Karpas-422 (cell line): ENCODE measurements at regions not wholly inside any gene's neighbourhood (a gene's known extent, or its start where the extent isn't known, plus 50 kb on each side); places are given as distances from the start of the nearest gene placed in this dataset.
"Not testable (repeated sequence)": the region's sequence is repeated elsewhere in the genome, so short reads cannot be mapped to it uniquely, and the experiment has no call there.

Experiments used
- DNase-seq: peaks from one replicate; pipeline ENCODE4 v3.0.0-alpha.2; 2015
- H2AFZ ChIP-seq: fragments of 200-600 bp; sonication (generic); 2 replicates; pipeline ENCODE4 v1.6.1; 2014; ENCODE audit warnings: antibody characterized with exemption, low read length, mixed read lengths
- H3K27ac ChIP-seq: fragments of 200-600 bp; sonication (generic); 2 replicates; pipeline ENCODE4 v1.5.1; 2014; ENCODE audit warnings: mild to moderate bottlenecking, low read length, moderate library complexity
- H3K27me3 ChIP-seq: fragments of 200-600 bp; sonication (generic); 2 replicates; pipeline ENCODE4 v1.6.1; 2014; ENCODE audit warnings: low read length, mixed read lengths
- H3K36me3 ChIP-seq: fragments of 200-600 bp; sonication (generic); 2 replicates; pipeline ENCODE4 v1.6.1; 2014; ENCODE audit warnings: low read length, mixed read lengths; ENCODE audit not compliant: insufficient read depth
- H3K4me1 ChIP-seq: fragments of 200-600 bp; sonication (generic); 2 replicates; pipeline ENCODE4 v1.6.1; 2014; ENCODE audit warnings: mild to moderate bottlenecking, low read length, mixed read lengths
- H3K4me2 ChIP-seq: fragments of 200-600 bp; sonication (generic); 2 replicates; pipeline ENCODE4 v1.6.1; 2014; ENCODE audit warnings: low read length, low read depth, mild to moderate bottlenecking; ENCODE audit not compliant: poor library complexity, severe bottlenecking
- H3K4me3 ChIP-seq: fragments of 200-600 bp; sonication (generic); 2 replicates; pipeline ENCODE4 v1.5.1; 2014; ENCODE audit warnings: mild to moderate bottlenecking, antibody characterized with exemption, low read length, mixed read lengths
- H3K79me2 ChIP-seq: fragments of 200-600 bp; sonication (generic); 2 replicates; pipeline ENCODE4 v1.6.1; 2014; ENCODE audit warnings: mild to moderate bottlenecking, low read length, mixed read lengths
- H3K9ac ChIP-seq: fragments of 200-600 bp; sonication (generic); 2 replicates; pipeline ENCODE4 v1.6.0; 2014; ENCODE audit warnings: low read length
- H3K9me2 ChIP-seq: fragments of 200-600 bp; sonication (generic), shearing (Covaris generic); replicated peaks from 2 replicates; pipeline ENCODE4 v1.6.0; 2014; ENCODE audit warnings: mild to moderate bottlenecking, low read length, moderate library complexity; ENCODE audit not compliant: insufficient read depth
- H3K9me3 ChIP-seq: fragments of 300-700, 200-600 bp; sonication (generic); 2 replicates; pipeline ENCODE4 v1.6.1; 2014; ENCODE audit warnings: low read length, mixed read lengths
- H4K20me1 ChIP-seq: fragments of 200-600 bp; sonication (generic); 2 replicates; pipeline ENCODE4 v1.6.1; 2014; ENCODE audit warnings: mild to moderate bottlenecking, antibody characterized with exemption, low read length, low read depth; ENCODE audit not compliant: insufficient read depth

DNA sequence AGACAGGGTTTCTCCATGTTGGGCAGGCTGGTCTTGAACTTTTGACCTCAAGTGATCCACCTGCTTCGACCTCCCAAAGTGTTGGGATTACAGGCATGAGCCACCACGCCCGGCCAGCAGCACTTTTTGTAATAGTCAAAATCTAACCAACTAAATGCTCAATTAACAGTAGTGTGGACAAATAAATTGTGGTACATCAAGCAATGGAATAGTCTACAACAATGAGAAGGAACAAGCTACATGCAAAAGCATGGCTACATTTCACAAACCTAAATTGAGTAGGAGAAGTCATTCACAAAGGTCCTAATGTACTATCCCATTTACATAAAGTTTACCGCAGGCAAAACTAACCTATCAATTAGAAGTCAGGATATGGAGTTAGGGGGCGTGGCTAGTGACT, 227.4 kb downstream of the USP22 start:
- H3K9ac ChIP-seq, H3K4me1 ChIP-seq, H4K20me1 ChIP-seq, H3K27ac ChIP-seq, DNase-seq, H3K36me3 ChIP-seq, H3K27me3 ChIP-seq, H3K4me2 ChIP-seq, H3K9me2 ChIP-seq, H3K79me2 ChIP-seq, H3K9me3 ChIP-seq, H2AFZ ChIP-seq, H3K4me3 ChIP-seq: not testable (repeated sequence)

DNA sequence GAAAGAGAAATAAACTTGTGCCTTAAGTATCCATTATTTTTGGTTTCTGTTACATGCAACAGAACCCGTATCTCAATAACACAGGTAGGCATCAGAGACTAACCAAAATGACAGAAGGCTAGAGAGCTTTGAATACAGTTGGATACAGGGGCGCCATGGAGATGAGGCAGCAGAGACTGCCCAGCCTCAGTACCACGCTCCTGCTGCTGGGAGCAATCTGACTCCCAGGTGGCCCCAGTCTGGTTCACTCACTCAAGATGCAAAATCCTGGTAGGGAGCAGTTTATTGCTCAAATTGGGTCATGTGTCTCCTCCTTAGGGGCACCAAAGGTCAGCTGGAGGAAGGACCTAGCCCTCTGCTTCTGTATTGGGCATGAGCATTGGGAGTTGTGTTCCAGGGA, 218.9 kb downstream of the USP22 start:
- no peak overlapping the region for H3K4me2 ChIP-seq
- H3K9me3 ChIP-seq: no peaks in the 10 kb centered on the region
- H3K9ac ChIP-seq: no peak overlapping the region
- H3K79me2 ChIP-seq: no peaks in the 10 kb centered on the region
- H3K27ac ChIP-seq: no peak overlapping the region
- H4K20me1 ChIP-seq: no peaks in the 10 kb centered on the region
- no peak overlapping the region for H2AFZ ChIP-seq
- H3K36me3 ChIP-seq: no peaks in the 10 kb centered on the region
- H3K4me3 ChIP-seq: no peak overlapping the region
- no peaks in the 10 kb centered on the region for H3K4me1 ChIP-seq
- no peak for DNase-seq
- no peaks in the 10 kb centered on the region for H3K9me2 ChIP-seq
- no peaks in the 10 kb centered on the region for H3K27me3 ChIP-seq

DNA sequence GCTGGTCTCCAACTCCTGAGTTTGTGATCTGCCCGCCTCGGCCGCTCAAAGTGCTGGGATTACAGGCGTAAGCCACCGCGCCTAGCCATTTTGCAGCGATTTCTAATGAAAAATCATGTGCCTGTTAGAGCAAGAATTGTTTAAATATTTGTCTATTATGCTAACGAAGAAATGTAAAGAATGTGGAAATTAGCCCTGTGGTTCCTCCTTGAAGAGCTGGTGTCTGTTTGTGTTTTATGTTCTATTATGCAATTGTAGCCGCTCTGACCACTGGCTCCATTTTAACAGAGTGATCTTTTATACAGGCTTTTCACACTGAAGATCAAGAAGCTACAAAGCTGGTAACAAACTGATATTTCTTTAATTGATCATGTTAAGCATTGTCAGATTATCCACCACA, 217.3 kb downstream of the USP22 start:
- Histone ChIP-seq H4K20me1 (no peaks in the 10 kb centered on the region), H3K9ac (no peak overlapping the region), H3K4me1 (no peaks in the 10 kb centered on the region), H3K36me3 (no peaks in the 10 kb centered on the region), H3K27me3 (no peaks in the 10 kb centered on the region), H3K4me3 (no peak overlapping the region), H3K9me3 (no peaks in the 10 kb centered on the region), H2AFZ (no peak overlapping the region), H3K4me2 (no peak overlapping the region), H3K79me2 (no peaks in the 10 kb centered on the region), H3K27ac (no peak overlapping the region), H3K9me2 (no peaks in the 10 kb centered on the region)
- no peak for DNase-seq

DNA sequence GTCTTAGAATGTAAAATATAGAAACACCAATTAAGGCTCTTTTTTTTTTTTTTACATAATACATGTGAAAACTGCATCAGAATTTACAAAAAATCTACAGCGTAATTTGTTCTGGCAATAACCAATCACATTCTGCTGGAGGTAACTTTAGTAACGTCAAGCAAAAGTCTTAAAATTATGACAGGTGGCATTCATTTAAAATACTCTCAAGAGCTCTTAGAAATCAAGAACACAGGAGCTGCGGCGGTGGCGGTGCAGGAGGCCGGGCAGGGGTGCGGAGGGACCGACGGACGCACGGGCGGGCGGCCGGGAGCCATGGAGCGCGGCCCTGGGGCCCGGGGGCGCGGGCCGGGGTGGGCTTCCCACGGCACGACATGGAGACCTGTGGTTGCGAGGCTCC, 202.4 kb downstream of the USP22 start:
- not testable (repeated sequence) for H3K36me3 ChIP-seq, H3K27me3 ChIP-seq, H4K20me1 ChIP-seq, H3K4me1 ChIP-seq, H2AFZ ChIP-seq, H3K79me2 ChIP-seq, H3K4me3 ChIP-seq, H3K4me2 ChIP-seq, H3K9me3 ChIP-seq, H3K9me2 ChIP-seq, DNase-seq, H3K27ac ChIP-seq, H3K9ac ChIP-seq

DNA sequence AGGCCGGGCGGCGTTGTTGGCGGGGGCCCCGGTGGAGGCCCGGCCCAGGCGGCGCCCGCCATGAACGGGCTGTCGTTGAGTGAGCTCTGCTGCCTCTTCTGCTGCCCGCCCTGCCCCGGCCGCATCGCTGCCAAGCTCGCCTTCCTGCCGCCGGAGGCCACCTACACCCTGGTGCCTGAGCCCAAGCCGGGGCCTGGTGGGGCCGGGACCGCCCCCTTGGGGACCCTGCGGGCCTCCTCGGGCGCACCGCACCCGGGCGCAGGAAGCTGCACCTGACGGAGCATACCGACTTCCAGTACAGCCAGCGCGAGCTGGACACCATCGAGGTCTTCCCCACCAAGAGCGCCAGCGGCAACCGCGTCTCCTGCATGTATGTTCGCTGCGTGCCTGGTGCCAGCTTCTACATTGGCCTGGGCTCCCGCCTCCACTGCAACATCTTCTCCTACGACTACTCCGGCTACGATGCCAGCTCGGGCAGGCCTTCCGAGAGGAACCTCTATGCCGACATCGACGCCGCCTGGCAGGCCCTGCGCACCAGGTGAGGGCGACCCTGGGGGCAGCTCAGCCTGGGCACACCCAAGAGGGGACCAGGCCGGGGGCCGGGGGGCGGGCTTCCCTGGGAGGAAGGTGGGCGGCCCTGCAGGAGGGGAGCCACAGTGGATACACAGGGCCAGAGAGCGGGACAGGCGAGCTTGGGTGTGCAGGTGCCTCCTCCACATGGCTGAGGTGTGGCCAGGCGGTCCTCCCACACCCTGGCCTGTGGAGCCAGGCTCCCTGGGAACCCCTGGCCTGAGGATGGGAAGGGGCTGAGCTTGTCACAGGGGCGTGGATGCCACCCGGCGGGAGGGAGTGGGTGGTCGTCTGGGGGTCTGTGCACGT, 201.6 kb downstream of the USP22 start:
- not testable (repeated sequence) for H3K27me3 ChIP-seq, H3K9ac ChIP-seq, DNase-seq, H2AFZ ChIP-seq, H3K4me3 ChIP-seq, H3K79me2 ChIP-seq, H4K20me1 ChIP-seq, H3K9me2 ChIP-seq, H3K9me3 ChIP-seq, H3K4me1 ChIP-seq, H3K36me3 ChIP-seq, H3K4me2 ChIP-seq, H3K27ac ChIP-seq

DNA sequence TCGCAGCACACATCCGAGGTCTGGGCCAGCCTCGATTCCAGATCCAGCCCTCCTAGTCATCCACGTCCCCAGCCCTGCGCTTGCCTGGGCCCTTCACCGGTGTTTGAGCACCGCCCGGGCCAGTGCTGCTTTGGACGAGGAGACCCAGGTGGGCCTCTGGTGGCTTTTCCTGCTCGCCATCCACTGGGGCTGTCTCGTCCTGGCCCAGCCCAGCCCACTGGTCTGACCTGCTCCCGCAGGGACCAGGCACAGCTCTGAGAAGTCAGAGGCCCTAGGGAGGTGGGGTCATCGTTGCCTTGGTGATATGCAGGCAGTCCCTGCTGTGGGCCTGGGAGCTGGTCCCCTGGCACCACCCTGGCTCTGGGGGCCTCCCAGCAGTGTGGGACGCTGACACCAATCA, 200.8 kb downstream of the USP22 start:
- H3K4me3 ChIP-seq, DNase-seq, H3K27ac ChIP-seq, H3K4me1 ChIP-seq, H3K9me3 ChIP-seq, H3K9ac ChIP-seq, H4K20me1 ChIP-seq, H2AFZ ChIP-seq, H3K9me2 ChIP-seq, H3K36me3 ChIP-seq, H3K4me2 ChIP-seq, H3K79me2 ChIP-seq, H3K27me3 ChIP-seq: not testable (repeated sequence)

DNA sequence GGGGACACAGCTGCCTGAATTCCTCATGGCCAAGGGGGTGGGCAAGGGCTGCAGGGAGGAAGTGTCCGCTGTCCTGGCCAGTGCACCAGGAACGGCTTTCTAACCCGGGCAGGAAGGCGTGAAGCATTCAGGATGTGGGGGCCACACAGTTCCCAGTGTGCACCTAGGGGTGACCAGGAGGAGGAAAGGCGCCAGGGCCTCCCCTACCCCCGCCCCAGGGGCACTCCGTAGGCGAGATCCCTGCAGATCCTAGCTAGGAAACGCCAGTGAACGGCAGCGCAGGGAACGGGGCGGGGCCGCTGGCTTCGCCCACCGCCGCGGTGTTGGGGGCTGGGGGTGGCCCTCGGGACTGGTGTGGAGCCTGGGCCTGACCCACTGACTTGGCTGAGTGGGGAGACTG, 199.6 kb downstream of the USP22 start:
- H3K9me2 ChIP-seq, H3K27me3 ChIP-seq, H3K4me2 ChIP-seq, H3K9ac ChIP-seq, H2AFZ ChIP-seq, H3K27ac ChIP-seq, H3K4me3 ChIP-seq, H3K79me2 ChIP-seq, DNase-seq, H3K4me1 ChIP-seq, H4K20me1 ChIP-seq, H3K9me3 ChIP-seq, H3K36me3 ChIP-seq: not testable (repeated sequence)

DNA sequence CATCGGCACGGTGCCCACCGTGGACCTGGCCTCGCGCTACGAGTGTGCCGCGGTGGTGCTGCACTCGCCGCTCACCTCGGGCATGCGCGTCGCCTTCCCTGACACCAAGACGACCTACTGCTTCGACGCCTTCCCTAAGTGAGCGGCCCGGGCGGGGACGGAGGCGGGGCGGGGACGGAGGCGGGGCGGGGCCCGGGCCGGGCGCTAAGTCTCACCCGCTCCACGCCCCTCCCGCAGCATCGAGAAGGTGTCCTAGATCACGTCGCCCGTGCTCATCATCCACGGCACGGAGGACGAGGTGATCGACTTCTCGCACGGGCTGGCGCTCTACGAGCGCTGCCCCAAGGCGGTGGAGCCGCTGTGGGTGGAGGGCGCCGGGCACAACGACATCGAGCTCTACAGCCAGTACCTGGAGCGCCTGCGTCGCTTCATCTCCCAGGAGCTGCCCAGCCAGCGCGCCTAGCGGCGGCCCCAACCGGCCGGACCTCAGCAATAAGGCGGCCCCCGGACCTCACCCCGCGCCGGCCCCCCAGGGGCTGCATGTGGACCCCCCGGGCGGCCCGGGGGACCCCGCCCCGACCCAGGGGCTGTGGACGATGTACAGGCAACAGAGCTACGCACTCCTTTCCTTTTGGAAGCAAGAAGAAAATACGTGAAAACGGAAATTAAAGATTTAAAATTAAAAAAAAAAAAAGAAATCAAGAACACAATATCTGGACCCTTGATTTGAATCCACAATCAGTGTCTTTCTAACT, 198.8 kb downstream of the USP22 start:
- H3K4me2 ChIP-seq, H2AFZ ChIP-seq, H3K9me3 ChIP-seq, H3K27me3 ChIP-seq, H3K4me3 ChIP-seq, H3K79me2 ChIP-seq, DNase-seq, H3K9me2 ChIP-seq, H3K27ac ChIP-seq, H4K20me1 ChIP-seq, H3K4me1 ChIP-seq, H3K36me3 ChIP-seq, H3K9ac ChIP-seq: not testable (repeated sequence)
